ENCODE measurements at regions not wholly inside any gene's neighbourhood (a gene's known extent, or its start where the extent isn't known, plus 50 kb on each side); places are given as distances from the start of the nearest gene placed in this dataset.

GRCh38 chr6:91196729-91197128, 609.9 kb upstream of the MAP3K7 start:
- no peak overlapping the region for H3K23ac ChIP-seq (ENCODE audit: insufficient read length)
- H4K8ac ChIP-seq (ENCODE audit: extremely low read depth, insufficient read depth, low read length): no peak overlapping the region
- H3K9me3 ChIP-seq (ENCODE audit: insufficient read depth in 2 of 2, low read depth in 1 of 2, low read length in 1 of 2): no peaks in the 10 kb centered on the region
- no peaks in the 10 kb centered on the region for H3K79me2 ChIP-seq (ENCODE audit: control insufficient read depth in 1 of 2, insufficient read depth in 2 of 2, low read length in 2 of 2)
- H3K14ac ChIP-seq (ENCODE audit: insufficient read length): no peak overlapping the region
- ChIA-PET CTCF (ENCODE audit: partially characterized antibody) (no interaction called here), POLR2A (ENCODE audit: partially characterized antibody) (no interaction called here)
- no peaks in the 10 kb centered on the region for H3K27me3 ChIP-seq (replicated peaks in 1 of 4; ENCODE audit: control insufficient read depth in 3 of 4, extremely low read depth in 1 of 4, insufficient read depth in 3 of 4, low read length in 3 of 4)
- no peak overlapping the region for H3K56ac ChIP-seq (replicated peaks; ENCODE audit: insufficient read length, low read depth, low read length)
- no peaks in the 10 kb centered on the region for H3K36me3 ChIP-seq (ENCODE audit: control insufficient read depth in 2 of 4, insufficient read depth in 4 of 4, low read length in 3 of 4)
- H2BK120ac ChIP-seq (replicated peaks; ENCODE audit: low read depth, low read length): no peak overlapping the region
- no peak overlapping the region for H2BK12ac ChIP-seq (ENCODE audit: low read depth, low read length)
- no peak overlapping the region for H4K91ac ChIP-seq (replicated peaks; ENCODE audit: insufficient read length, low read length)
- no peak for DNase-seq (ENCODE audit: low read depth in 1 of 2, low spot score in 2 of 2)
- no peak overlapping the region for H2BK5ac ChIP-seq (ENCODE audit: low read depth, low read length)
- H2BK15ac ChIP-seq (ENCODE audit: low read length): no peak overlapping the region
- no peak for FAIRE-seq
- H3K4me1 ChIP-seq (replicated peaks in 1 of 4; ENCODE audit: control insufficient read depth in 3 of 4, insufficient read depth in 4 of 4, low read length in 3 of 4): no peaks in the 10 kb centered on the region
- no peak overlapping the region for H3K4ac ChIP-seq (replicated peaks; ENCODE audit: insufficient read length, low read depth, low read length)
- no peak overlapping the region for H3K9ac ChIP-seq (replicated peaks in 1 of 4; ENCODE audit: extremely low read depth in 1 of 4, low read depth in 3 of 4, low read length in 3 of 4)
- 100% methylated on average over 1 of the region's 1 CpG; no CpG with 5 or more reads in 1 of the 2 experiments for WGBS, 2 experiments (ENCODE audit: extremely low coverage in 1 of 2, insufficient coverage in 1 of 2, insufficient read length in 1 of 2, insufficient replicate concordance in 2 of 2, low coverage in 1 of 2, low lambda C conversion rate in 2 of 2, missing lambda C conversion rate in 1 of 2)
- H3K4me2 ChIP-seq (ENCODE audit: insufficient read depth in 1 of 2, low read depth in 2 of 2, low read length in 2 of 2): no peak overlapping the region
- no peak overlapping the region for H4K5ac ChIP-seq (ENCODE audit: insufficient read length, low read depth, low read length)
- TF ChIP-seq CEBPB (IDR thresholded peaks at IDR 0.05; ENCODE audit: low read depth, low read length): no peak
- no peak for TF ChIP-seq YY1 (IDR thresholded peaks at IDR 0.05; ENCODE audit: low read depth, low read length)
- no peak for TF ChIP-seq RXRA (IDR thresholded peaks at IDR 0.05; ENCODE audit: insufficient read depth, low read depth, low read length)
- no peak for TF ChIP-seq ATF2 (IDR thresholded peaks at IDR 0.05; ENCODE audit: low read length)
- no peak for TF ChIP-seq SAP30 (IDR thresholded peaks at IDR 0.05; ENCODE audit: insufficient read depth, insufficient replicate concordance, low read length)
- TF ChIP-seq SIX5 (IDR thresholded peaks at IDR 0.05; ENCODE audit: low read depth, low read length): no peak
- no peak for TF ChIP-seq SUZ12 (IDR thresholded peaks at IDR 0.05; ENCODE audit: low read length)
- H4K20me1 ChIP-seq (replicated peaks in 1 of 2; ENCODE audit: control insufficient read depth in 1 of 2, insufficient read depth in 2 of 2, low read length in 2 of 2): no peaks in the 10 kb centered on the region
- H2BK20ac ChIP-seq (ENCODE audit: low read length): no peak overlapping the region
- no peak overlapping the region for H2AK5ac ChIP-seq (ENCODE audit: low read depth, low read length)
- H3K4me3 ChIP-seq (ENCODE audit: extremely low read depth in 1 of 4, insufficient read depth in 2 of 4, low read depth in 3 of 4, low read length in 4 of 4): no peak overlapping the region
- no peaks in the 10 kb centered on the region for H3K23me2 ChIP-seq (ENCODE audit: low read depth, low read length)
- no peaks in the 10 kb centered on the region for H3K79me1 ChIP-seq (ENCODE audit: low read depth, low read length)
- no peak overlapping the region for H3K18ac ChIP-seq (ENCODE audit: extremely low read depth, low read length)
- H3K27ac ChIP-seq (ENCODE audit: low read depth, low read length): no peak overlapping the region
- no peak overlapping the region for H2AFZ ChIP-seq (ENCODE audit: low read length)

All from H1 (cell line).